ENCODE measurements at regions not wholly inside any gene's neighbourhood (a gene's known extent, or its start where the extent isn't known, plus 50 kb on each side); places are given as distances from the start of the nearest gene placed in this dataset.
"Not testable (repeated sequence)": the region's sequence is repeated elsewhere in the genome, so short reads cannot be mapped to it uniquely, and the experiment has no call there.

DNA sequence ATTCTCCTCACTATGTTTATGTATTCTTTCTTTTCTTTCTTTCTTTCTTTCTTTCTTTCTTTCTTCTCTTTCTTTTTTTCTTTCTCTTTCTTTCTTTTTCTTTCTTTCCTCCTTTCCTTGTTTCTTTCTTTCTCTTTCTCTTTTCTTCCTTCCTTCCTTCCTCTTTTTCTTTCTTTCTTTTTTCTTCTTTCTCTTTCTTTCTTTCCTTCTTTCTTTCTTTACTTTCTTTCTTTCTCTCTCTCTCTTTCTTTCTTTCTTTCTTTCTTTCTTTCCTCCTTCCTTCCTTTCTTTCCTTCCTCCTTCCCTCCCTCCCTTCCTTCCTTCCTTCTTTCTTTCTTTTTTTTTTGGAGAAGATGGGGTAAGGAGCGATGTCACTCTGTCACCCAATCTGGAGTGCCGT, 1405.5 kb downstream of the SLITRK5 start:
- Histone ChIP-seq H3K36me3 (ENCODE audit: low read depth, low read length) (no peaks in the 10 kb centered on the region), H3K4me1 (ENCODE audit: insufficient read depth, low read length) (no peaks in the 10 kb centered on the region), H3K4me2 (ENCODE audit: low read length) (no peak overlapping the region), H3K27me3 (ENCODE audit: low read length) (no peaks in the 10 kb centered on the region), H4K20me1 (ENCODE audit: low read length) (no peaks in the 10 kb centered on the region), H3K9ac (ENCODE audit: low read length) (no peak overlapping the region), H3K27ac (ENCODE audit: low read length) (no peak overlapping the region), H3K4me3 (ENCODE audit: low read length) (no peak overlapping the region), H3K9me3 (ENCODE audit: low read length) (no peaks in the 10 kb centered on the region), H3K9me2 (replicated peaks; ENCODE audit: low read length) (no peaks in the 10 kb centered on the region), H2AFZ (ENCODE audit: low read length) (no peak overlapping the region), H3F3A (ENCODE audit: low read length, unreplicated experiment) (no peaks in the 10 kb centered on the region), H3K79me2 (ENCODE audit: low read length) (no peaks in the 10 kb centered on the region)
- CTCF ChIA-PET: no interaction called here
- no peak for ATAC-seq
- DNase-seq: no peak
- POLR2A ChIA-PET (ENCODE audit: unreplicated experiment): no interaction called here
- TF ChIP-seq EZH2phosphoT487 (IDR thresholded peaks at IDR 0.05; ENCODE audit: borderline replicate concordance, low read length) (no peak), EZH2 (IDR thresholded peaks at IDR 0.05; ENCODE audit: low read length, unreplicated experiment) (no peak)
- TF ChIP-seq, protein P1, sequence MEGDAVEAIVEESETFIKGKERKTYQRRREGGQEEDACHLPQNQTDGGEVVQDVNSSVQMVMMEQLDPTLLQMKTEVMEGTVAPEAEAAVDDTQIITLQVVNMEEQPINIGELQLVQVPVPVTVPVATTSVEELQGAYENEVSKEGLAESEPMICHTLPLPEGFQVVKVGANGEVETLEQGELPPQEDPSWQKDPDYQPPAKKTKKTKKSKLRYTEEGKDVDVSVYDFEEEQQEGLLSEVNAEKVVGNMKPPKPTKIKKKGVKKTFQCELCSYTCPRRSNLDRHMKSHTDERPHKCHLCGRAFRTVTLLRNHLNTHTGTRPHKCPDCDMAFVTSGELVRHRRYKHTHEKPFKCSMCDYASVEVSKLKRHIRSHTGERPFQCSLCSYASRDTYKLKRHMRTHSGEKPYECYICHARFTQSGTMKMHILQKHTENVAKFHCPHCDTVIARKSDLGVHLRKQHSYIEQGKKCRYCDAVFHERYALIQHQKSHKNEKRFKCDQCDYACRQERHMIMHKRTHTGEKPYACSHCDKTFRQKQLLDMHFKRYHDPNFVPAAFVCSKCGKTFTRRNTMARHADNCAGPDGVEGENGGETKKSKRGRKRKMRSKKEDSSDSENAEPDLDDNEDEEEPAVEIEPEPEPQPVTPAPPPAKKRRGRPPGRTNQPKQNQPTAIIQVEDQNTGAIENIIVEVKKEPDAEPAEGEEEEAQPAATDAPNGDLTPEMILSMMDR (conservative IDR thresholded peaks at IDR 0.05; ENCODE audit: low read depth, low read length): no peak
- BruUV-seq (replicated peaks): no TSS peak
- intact Hi-C loops (cut with micrococcal nuclease): no loop called here

DNA sequence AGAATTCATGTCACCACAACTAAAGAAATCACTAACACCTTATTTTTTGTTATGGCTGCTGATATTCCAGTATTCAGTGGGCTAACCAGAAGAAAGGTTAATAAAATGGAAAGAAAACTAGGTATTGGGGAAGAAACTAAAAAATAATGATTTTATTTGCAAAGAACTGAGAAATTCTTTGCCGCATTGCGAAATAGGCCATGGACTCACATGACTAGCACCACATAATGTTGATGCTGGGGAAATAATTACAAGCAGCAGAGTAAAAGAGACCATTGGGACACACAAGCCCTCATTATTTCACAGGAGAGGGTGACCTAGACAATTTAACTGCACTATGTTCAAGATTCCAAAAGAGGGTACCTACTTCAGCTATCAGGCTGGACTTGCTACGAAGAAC, 1411.5 kb downstream of the SLITRK5 start:
- no peaks in the 10 kb centered on the region for H3K36me3 ChIP-seq (ENCODE audit: low read depth, low read length)
- H3K4me1 ChIP-seq (ENCODE audit: insufficient read depth, low read length): no peaks in the 10 kb centered on the region
- no peaks in the 10 kb centered on the region for H3F3A ChIP-seq (ENCODE audit: low read length, unreplicated experiment)
- TF ChIP-seq, protein P1 (conservative IDR thresholded peaks at IDR 0.05; ENCODE audit: low read depth, low read length): no peak
- TF ChIP-seq EZH2 (IDR thresholded peaks at IDR 0.05; ENCODE audit: low read length, unreplicated experiment) (no peak), EZH2phosphoT487 (IDR thresholded peaks at IDR 0.05; ENCODE audit: borderline replicate concordance, low read length) (no peak)
- H2AFZ ChIP-seq (ENCODE audit: low read length): no peak overlapping the region
- no peak overlapping the region for H3K4me2 ChIP-seq (ENCODE audit: low read length)
- no peaks in the 10 kb centered on the region for H3K79me2 ChIP-seq (ENCODE audit: low read length)
- no peaks in the 10 kb centered on the region for H3K27me3 ChIP-seq (ENCODE audit: low read length)
- H4K20me1 ChIP-seq (ENCODE audit: low read length): no peaks in the 10 kb centered on the region
- no peaks in the 10 kb centered on the region for H3K9me3 ChIP-seq (ENCODE audit: low read length)
- H3K9ac ChIP-seq (ENCODE audit: low read length): no peak overlapping the region
- intact Hi-C loops (cut with micrococcal nuclease): no loop called here
- no peak overlapping the region for H3K27ac ChIP-seq (ENCODE audit: low read length)
- POLR2A ChIA-PET (ENCODE audit: unreplicated experiment): no interaction called here
- CTCF ChIA-PET: no interaction called here
- ATAC-seq: no peak
- H3K9me2 ChIP-seq (replicated peaks; ENCODE audit: low read length): no peaks in the 10 kb centered on the region
- H3K4me3 ChIP-seq (ENCODE audit: low read length): no peak overlapping the region
- no peak for DNase-seq
- no TSS peak for BruUV-seq (replicated peaks)

DNA sequence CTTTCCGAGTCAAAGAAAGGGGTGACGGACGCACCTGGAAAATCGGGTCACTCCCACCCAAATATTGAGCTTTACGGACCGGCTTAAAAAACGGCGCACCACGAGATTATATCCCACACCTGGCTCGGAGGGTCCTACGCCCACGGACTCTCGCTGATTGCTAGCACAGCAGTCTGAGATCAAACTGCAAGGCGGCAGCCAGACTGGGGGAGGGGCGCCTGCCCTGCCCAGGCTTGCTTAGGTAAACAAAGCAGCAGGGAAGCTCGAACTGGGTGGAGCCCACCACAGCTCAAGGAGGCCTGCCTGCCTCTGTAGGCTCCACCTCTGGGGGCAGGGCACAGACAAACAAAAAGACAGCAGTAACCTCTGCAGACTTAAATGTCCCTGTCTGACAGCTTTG, 1416.9 kb downstream of the SLITRK5 start:
- H3K9me3 ChIP-seq (ENCODE audit: low read length); H3K79me2 ChIP-seq (ENCODE audit: low read length); H3K4me1 ChIP-seq (ENCODE audit: insufficient read depth, low read length); H3K9me2 ChIP-seq (replicated peaks; ENCODE audit: low read length); H3K27me3 ChIP-seq (ENCODE audit: low read length); H2AFZ ChIP-seq (ENCODE audit: low read length); BruUV-seq (replicated peaks); H3K4me2 ChIP-seq (ENCODE audit: low read length); CTCF ChIA-PET; intact Hi-C loops (cut with micrococcal nuclease); H3F3A ChIP-seq (ENCODE audit: low read length, unreplicated experiment); ATAC-seq; H4K20me1 ChIP-seq (ENCODE audit: low read length); DNase-seq; H3K9ac ChIP-seq (ENCODE audit: low read length); H3K36me3 ChIP-seq (ENCODE audit: low read depth, low read length); H3K4me3 ChIP-seq (ENCODE audit: low read length); POLR2A ChIA-PET (ENCODE audit: unreplicated experiment); H3K27ac ChIP-seq (ENCODE audit: low read length): not testable (repeated sequence)
